PFSK-1 (cell line): ENCODE measurements at regions not wholly inside any gene's neighbourhood (a gene's known extent, or its start where the extent isn't known, plus 50 kb on each side); places are given as distances from the start of the nearest gene placed in this dataset.

Experiments
- FOXP2 ChIP-seq: optimal IDR thresholded peaks from 2 replicates; pipeline ENCODE3; 2011; ENCODE audit warnings: borderline replicate concordance, control low read depth, inconsistent platforms; ENCODE audit not compliant: insufficient read depth; ENCODE audit errors: extremely low read length, extremely low read depth
- POLR2AphosphoS5 ChIP-seq: IDR thresholded peaks from 2 replicates; pipeline ENCODE4 v1.6.1; 2012; ENCODE audit warnings: low read depth, mild to moderate bottlenecking, control low read depth, low read length, moderate library complexity
- REST ChIP-seq, 2 experiments: IDR thresholded peaks; 2 replicates each; pipeline versions ENCODE4 v1.6.1 to v1.8.0; 2011 to 2012; ENCODE audit warnings: low read depth in 2 of 2, low read length in 2 of 2, control low read depth in 1 of 2, inconsistent platforms in 1 of 2, mild to moderate bottlenecking in 1 of 2, moderate library complexity in 1 of 2; ENCODE audit not compliant: insufficient read depth in 1 of 2
- TAF1 ChIP-seq: IDR thresholded peaks from 2 replicates; pipeline ENCODE4 v1.6.1; 2012; ENCODE audit warnings: low read length, control low read depth, borderline replicate concordance; ENCODE audit not compliant: insufficient read depth

GRCh38 chr12:126095748-126096510 is 1030.7 kb downstream of the AACS start:
- TF ChIP-seq TAF1, result no peak
- no peak for TF ChIP-seq FOXP2
- no peak for TF ChIP-seq POLR2AphosphoS5
- no peak for TF ChIP-seq REST (IDR thresholded peaks at IDR 0.05; ENCODE audit: insufficient read depth in 1 of 2, low read depth in 2 of 2, low read length in 2 of 2)
